Breast epithelium (tissue), 3 donors: ENCODE measurements at regions not wholly inside any gene's neighbourhood (a gene's known extent, or its start where the extent isn't known, plus 50 kb on each side); places are given as distances from the start of the nearest gene placed in this dataset.
A peak's percentile ranks its signal among the peaks of the same experiment; 100 is the strongest.

ENCODE experiments used
- POLR2A ChIP-seq: fragments of 450-650 bp; IDR thresholded peaks from one replicate; pipeline ENCODE4 v1.6.1; 2016; ENCODE audit warnings: antibody characterized with exemption, mild to moderate bottlenecking, moderate library complexity
- POLR2AphosphoS5 ChIP-seq, 3 donors: sonication (generic); formaldehyde crosslinking; IDR thresholded peaks; one replicate each; pipeline ENCODE4 v1.6.1; 2017; ENCODE audit warnings: antibody characterized with exemption in 3 of 3
- TF ChIP-seq, protein P1 (sequence below), 3 donors: fragments of 450-650 bp; IDR thresholded peaks; one replicate each; pipeline ENCODE4 v1.5.1; 2016 to 2017; ENCODE audit warnings: antibody characterized with exemption in 3 of 3, mild to moderate bottlenecking in 3 of 3, moderate library complexity in 3 of 3

DNA sequence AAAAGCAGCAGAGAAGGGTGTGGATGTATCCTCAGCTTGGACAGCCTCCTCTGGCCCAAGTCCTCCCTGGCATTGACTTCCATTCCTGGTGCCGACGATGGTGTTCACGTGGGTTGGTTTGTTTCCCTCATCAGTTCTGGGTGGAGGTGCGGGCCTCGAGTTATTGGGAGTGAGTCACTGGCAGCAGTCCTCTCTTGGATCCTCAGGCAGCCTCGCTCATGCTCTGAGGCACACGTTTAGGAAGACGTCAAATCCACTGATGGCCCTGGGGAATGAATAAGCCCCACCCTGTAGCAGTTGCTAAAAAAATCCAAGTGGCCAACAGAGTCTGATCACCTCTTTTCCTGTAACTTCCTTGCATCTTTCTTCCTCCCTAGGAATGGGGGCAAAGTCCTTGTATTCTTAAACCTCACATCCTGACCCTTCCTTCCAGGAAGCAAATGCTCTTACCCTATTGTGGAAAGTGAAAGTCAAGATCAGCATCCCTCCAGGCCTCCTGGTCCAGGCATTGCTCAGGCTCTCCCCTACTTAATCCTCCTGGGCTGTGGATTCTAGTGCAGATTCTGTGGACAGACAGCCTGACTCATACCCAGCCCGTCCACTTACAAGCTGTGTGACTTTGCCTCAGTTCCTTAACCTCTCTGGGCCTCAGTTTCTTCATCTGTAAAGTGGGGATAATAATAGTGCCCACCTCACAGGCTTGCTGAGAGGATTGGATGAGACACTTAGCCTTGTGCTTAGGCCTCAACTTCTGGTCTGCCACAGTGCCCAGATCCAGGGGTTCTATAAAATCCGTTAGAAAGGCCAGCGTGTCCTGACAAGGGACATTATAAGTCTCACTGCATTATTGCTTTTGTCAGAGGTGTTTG is 111.1 kb downstream of the TLR5 start:
- TF ChIP-seq, protein P1, sequence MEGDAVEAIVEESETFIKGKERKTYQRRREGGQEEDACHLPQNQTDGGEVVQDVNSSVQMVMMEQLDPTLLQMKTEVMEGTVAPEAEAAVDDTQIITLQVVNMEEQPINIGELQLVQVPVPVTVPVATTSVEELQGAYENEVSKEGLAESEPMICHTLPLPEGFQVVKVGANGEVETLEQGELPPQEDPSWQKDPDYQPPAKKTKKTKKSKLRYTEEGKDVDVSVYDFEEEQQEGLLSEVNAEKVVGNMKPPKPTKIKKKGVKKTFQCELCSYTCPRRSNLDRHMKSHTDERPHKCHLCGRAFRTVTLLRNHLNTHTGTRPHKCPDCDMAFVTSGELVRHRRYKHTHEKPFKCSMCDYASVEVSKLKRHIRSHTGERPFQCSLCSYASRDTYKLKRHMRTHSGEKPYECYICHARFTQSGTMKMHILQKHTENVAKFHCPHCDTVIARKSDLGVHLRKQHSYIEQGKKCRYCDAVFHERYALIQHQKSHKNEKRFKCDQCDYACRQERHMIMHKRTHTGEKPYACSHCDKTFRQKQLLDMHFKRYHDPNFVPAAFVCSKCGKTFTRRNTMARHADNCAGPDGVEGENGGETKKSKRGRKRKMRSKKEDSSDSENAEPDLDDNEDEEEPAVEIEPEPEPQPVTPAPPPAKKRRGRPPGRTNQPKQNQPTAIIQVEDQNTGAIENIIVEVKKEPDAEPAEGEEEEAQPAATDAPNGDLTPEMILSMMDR (IDR thresholded peaks at IDR 0.05) = no peak
- TF ChIP-seq POLR2A (no peak), POLR2AphosphoS5 (IDR thresholded peaks at IDR 0.05) (peak in 1 of 3 donors; percentile 23)
